ENCODE measurements at regions not wholly inside any gene's neighbourhood (a gene's known extent, or its start where the extent isn't known, plus 50 kb on each side); places are given as distances from the start of the nearest gene placed in this dataset.

- H3K9ac ChIP-seq (ENCODE audit: control insufficient read depth, extremely low read depth, insufficient read depth, low read length): no peak overlapping the region
- dilution Hi-C loops (cut with MboI; ENCODE audit: extremely low pct_ligation_motif_present, low sequenced_read_pairs): no loop called here
- FAIRE-seq (no peak), DNase-seq (ENCODE audit: low read depth, low spot score) (no peak)
- H3K4me3 ChIP-seq (ENCODE audit: control insufficient read depth in 2 of 3, extremely low read depth in 1 of 3, insufficient read depth in 2 of 3, low read depth in 1 of 3, low read length in 3 of 3): peak overlapping the region; percentile 27 to 52 (median 36)
- no peaks in the 10 kb centered on the region for H3K9me1 ChIP-seq (ENCODE audit: control insufficient read depth, extremely low read depth, insufficient read depth, low read length)
- H3K79me2 ChIP-seq (ENCODE audit: control insufficient read depth, insufficient read depth, low read length): no peaks in the 10 kb centered on the region
- no peaks in the 10 kb centered on the region for H3K36me3 ChIP-seq (ENCODE audit: control insufficient read depth in 2 of 2, extremely low read depth in 1 of 2, insufficient read depth in 2 of 2, low read length in 2 of 2)
- no peak overlapping the region for H3K27ac ChIP-seq (ENCODE audit: control insufficient read depth, insufficient read depth, low read length)
- TF ChIP-seq CTCF (optimal IDR thresholded peaks at IDR 0.05 in 1 of 3, IDR thresholded peaks at IDR 0.05 in 1 of 3, conservative IDR thresholded peaks at IDR 0.05 in 1 of 3; ENCODE audit: extremely low read depth in 1 of 3, insufficient read depth in 2 of 3, low read length in 3 of 3): no peak
- TF ChIP-seq EZH2 (IDR thresholded peaks at IDR 0.05; ENCODE audit: low read length): peak; percentile 83
- H3K27me3 ChIP-seq (ENCODE audit: control insufficient read depth, extremely low read depth, insufficient read depth, low read length): peaks cover 43% of the 10 kb centered on the region
- no peaks in the 10 kb centered on the region for H4K20me1 ChIP-seq (ENCODE audit: control insufficient read depth, extremely low read depth, insufficient read depth, low read length)
- H2AFZ ChIP-seq (ENCODE audit: control insufficient read depth, low read length): peak overlapping the region; percentile 15
- peaks cover 2% of the 10 kb centered on the region for H3K4me1 ChIP-seq (ENCODE audit: control insufficient read depth, extremely low read depth, insufficient read depth, low read length)
- H3K4me2 ChIP-seq (ENCODE audit: control insufficient read depth, extremely low read depth, insufficient read depth, low read depth, low read length): peak overlapping the region; percentile 71
- no peaks in the 10 kb centered on the region for H3K9me3 ChIP-seq (ENCODE audit: control insufficient read depth, low read depth, low read length)
Observed at GRCh38 chr2:45168711-45169338, 159.6 kb upstream of the SIX2 start.

GRCh38 chr2:45167920-45168629 lies 158.8 kb upstream of the SIX2 start:
- dilution Hi-C loops (cut with MboI; ENCODE audit: extremely low pct_ligation_motif_present, low sequenced_read_pairs): no loop called here
- no peak overlapping the region for H2AFZ ChIP-seq (ENCODE audit: control insufficient read depth, low read length)
- H3K36me3 ChIP-seq (ENCODE audit: control insufficient read depth in 2 of 2, extremely low read depth in 1 of 2, insufficient read depth in 2 of 2, low read length in 2 of 2): no peaks in the 10 kb centered on the region
- DNase-seq (ENCODE audit: low read depth, low spot score): no peak
- no peaks in the 10 kb centered on the region for H3K9me3 ChIP-seq (ENCODE audit: control insufficient read depth, low read depth, low read length)
- H4K20me1 ChIP-seq (ENCODE audit: control insufficient read depth, extremely low read depth, insufficient read depth, low read length): no peaks in the 10 kb centered on the region
- no peaks in the 10 kb centered on the region for H3K79me2 ChIP-seq (ENCODE audit: control insufficient read depth, insufficient read depth, low read length)
- H3K9me1 ChIP-seq (ENCODE audit: control insufficient read depth, extremely low read depth, insufficient read depth, low read length): no peaks in the 10 kb centered on the region
- no peaks in the 10 kb centered on the region for H3K4me1 ChIP-seq (ENCODE audit: control insufficient read depth, extremely low read depth, insufficient read depth, low read length)
- H3K4me3 ChIP-seq (ENCODE audit: control insufficient read depth in 2 of 3, extremely low read depth in 1 of 3, insufficient read depth in 2 of 3, low read depth in 1 of 3, low read length in 3 of 3): no peak overlapping the region
- no peak overlapping the region for H3K4me2 ChIP-seq (ENCODE audit: control insufficient read depth, extremely low read depth, insufficient read depth, low read depth, low read length)
- FAIRE-seq: no peak
- TF ChIP-seq CTCF (optimal IDR thresholded peaks at IDR 0.05 in 1 of 3, IDR thresholded peaks at IDR 0.05 in 1 of 3, conservative IDR thresholded peaks at IDR 0.05 in 1 of 3; ENCODE audit: extremely low read depth in 1 of 3, insufficient read depth in 2 of 3, low read length in 3 of 3) (no peak), EZH2 (IDR thresholded peaks at IDR 0.05; ENCODE audit: low read length) (no peak)
- H3K27ac ChIP-seq (ENCODE audit: control insufficient read depth, insufficient read depth, low read length): no peak overlapping the region
- peaks cover 49% of the 10 kb centered on the region for H3K27me3 ChIP-seq (ENCODE audit: control insufficient read depth, extremely low read depth, insufficient read depth, low read length)
- no peak overlapping the region for H3K9ac ChIP-seq (ENCODE audit: control insufficient read depth, extremely low read depth, insufficient read depth, low read length)

Measured in keratinocyte (primary cell).